ENCODE measurements at regions not wholly inside any gene's neighbourhood (a gene's known extent, or its start where the extent isn't known, plus 50 kb on each side); places are given as distances from the start of the nearest gene placed in this dataset.

- TF ChIP-seq OSR1 (CRISPR knock-in tag; IDR thresholded peaks at IDR 0.05) = no peak
- TF ChIP-seq ARNTL (CRISPR knock-in tag; IDR thresholded peaks at IDR 0.05; ENCODE audit: borderline replicate concordance, low read depth) = no peak
- no peak for TF ChIP-seq TOX (CRISPR knock-in tag; IDR thresholded peaks at IDR 0.05; ENCODE audit: borderline replicate concordance)
- TF ChIP-seq, protein P1, sequence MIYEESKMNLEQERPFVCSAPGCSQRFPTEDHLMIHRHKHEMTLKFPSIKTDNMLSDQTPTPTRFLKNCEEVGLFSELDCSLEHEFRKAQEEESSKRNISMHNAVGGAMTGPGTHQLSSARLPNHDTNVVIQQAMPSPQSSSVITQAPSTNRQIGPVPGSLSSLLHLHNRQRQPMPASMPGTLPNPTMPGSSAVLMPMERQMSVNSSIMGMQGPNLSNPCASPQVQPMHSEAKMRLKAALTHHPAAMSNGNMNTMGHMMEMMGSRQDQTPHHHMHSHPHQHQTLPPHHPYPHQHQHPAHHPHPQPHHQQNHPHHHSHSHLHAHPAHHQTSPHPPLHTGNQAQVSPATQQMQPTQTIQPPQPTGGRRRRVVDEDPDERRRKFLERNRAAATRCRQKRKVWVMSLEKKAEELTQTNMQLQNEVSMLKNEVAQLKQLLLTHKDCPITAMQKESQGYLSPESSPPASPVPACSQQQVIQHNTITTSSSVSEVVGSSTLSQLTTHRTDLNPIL (CRISPR knock-in tag; IDR thresholded peaks at IDR 0.05; ENCODE audit: low read depth) = no peak
- no peak for TF ChIP-seq TCF4 (CRISPR knock-in tag; IDR thresholded peaks at IDR 0.05; ENCODE audit: borderline replicate concordance)
- no peak for TF ChIP-seq GLIS3 (CRISPR knock-in tag; IDR thresholded peaks at IDR 0.05)
- TF ChIP-seq ZNF70 (CRISPR knock-in tag; IDR thresholded peaks at IDR 0.05) = no peak
- no peak for TF ChIP-seq ZFP3 (CRISPR knock-in tag; IDR thresholded peaks at IDR 0.05)
- TF ChIP-seq ISL1 (CRISPR knock-in tag; IDR thresholded peaks at IDR 0.05) = no peak
- TF ChIP-seq ZFP30 (CRISPR knock-in tag; IDR thresholded peaks at IDR 0.05) = no peak
- TF ChIP-seq BACH2 (CRISPR knock-in tag; IDR thresholded peaks at IDR 0.05; ENCODE audit: borderline replicate concordance) = no peak
- no peak for TF ChIP-seq ZC3H10 (CRISPR knock-in tag; IDR thresholded peaks at IDR 0.05)
- no peak for TF ChIP-seq SNAI2 (CRISPR knock-in tag; IDR thresholded peaks at IDR 0.05)
- TF ChIP-seq, protein P2, sequence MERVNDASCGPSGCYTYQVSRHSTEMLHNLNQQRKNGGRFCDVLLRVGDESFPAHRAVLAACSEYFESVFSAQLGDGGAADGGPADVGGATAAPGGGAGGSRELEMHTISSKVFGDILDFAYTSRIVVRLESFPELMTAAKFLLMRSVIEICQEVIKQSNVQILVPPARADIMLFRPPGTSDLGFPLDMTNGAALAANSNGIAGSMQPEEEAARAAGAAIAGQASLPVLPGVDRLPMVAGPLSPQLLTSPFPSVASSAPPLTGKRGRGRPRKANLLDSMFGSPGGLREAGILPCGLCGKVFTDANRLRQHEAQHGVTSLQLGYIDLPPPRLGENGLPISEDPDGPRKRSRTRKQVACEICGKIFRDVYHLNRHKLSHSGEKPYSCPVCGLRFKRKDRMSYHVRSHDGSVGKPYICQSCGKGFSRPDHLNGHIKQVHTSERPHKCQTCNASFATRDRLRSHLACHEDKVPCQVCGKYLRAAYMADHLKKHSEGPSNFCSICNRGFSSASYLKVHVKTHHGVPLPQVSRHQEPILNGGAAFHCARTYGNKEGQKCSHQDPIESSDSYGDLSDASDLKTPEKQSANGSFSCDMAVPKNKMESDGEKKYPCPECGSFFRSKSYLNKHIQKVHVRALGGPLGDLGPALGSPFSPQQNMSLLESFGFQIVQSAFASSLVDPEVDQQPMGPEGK (CRISPR knock-in tag; IDR thresholded peaks at IDR 0.05; ENCODE audit: borderline replicate concordance) = no peak
- ATAC-seq = no peak
Observed at GRCh38 chr6:14625173-14625895, 507.8 kb downstream of the CD83 start.

DNA sequence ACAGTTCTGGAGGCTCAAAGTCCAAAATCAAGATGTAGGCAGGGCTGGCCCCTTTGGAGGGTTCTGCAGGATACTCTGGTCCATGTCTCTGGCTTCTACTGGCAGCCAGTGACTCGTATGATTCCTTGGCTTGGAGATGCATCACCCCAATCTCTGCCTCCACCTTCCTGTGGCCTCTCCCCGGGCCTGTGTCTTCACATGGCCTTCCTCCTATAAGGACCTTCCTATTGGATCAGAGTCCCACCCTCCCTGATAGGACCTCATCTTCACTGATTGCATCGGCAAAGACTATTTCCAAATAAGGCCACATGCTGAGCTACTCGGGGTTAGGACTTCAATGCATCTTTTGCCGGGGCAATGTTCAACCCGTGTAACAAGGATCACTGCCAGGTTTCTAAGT lies 509.0 kb downstream of the CD83 start:
- TF ChIP-seq, protein P2 (CRISPR knock-in tag; IDR thresholded peaks at IDR 0.05; ENCODE audit: borderline replicate concordance) = no peak
- TF ChIP-seq ZNF70 (CRISPR knock-in tag; IDR thresholded peaks at IDR 0.05) (no peak), ZC3H10 (CRISPR knock-in tag; IDR thresholded peaks at IDR 0.05) (no peak)
- ATAC-seq = no peak

- TF ChIP-seq, protein P3, sequence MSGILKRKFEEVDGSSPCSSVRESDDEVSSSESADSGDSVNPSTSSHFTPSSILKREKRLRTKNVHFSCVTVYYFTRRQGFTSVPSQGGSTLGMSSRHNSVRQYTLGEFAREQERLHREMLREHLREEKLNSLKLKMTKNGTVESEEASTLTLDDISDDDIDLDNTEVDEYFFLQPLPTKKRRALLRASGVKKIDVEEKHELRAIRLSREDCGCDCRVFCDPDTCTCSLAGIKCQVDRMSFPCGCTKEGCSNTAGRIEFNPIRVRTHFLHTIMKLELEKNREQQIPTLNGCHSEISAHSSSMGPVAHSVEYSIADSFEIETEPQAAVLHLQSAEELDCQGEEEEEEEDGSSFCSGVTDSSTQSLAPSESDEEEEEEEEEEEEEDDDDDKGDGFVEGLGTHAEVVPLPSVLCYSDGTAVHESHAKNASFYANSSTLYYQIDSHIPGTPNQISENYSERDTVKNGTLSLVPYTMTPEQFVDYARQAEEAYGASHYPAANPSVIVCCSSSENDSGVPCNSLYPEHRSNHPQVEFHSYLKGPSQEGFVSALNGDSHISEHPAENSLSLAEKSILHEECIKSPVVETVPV (CRISPR knock-in tag; IDR thresholded peaks at IDR 0.05) = no peak
- TF ChIP-seq TCF4 (CRISPR knock-in tag; IDR thresholded peaks at IDR 0.05; ENCODE audit: borderline replicate concordance) (no peak), TOX (CRISPR knock-in tag; IDR thresholded peaks at IDR 0.05; ENCODE audit: borderline replicate concordance) (no peak), OSR1 (CRISPR knock-in tag; IDR thresholded peaks at IDR 0.05) (no peak), ESRRG (CRISPR knock-in tag; IDR thresholded peaks at IDR 0.05) (no peak), RARB (CRISPR knock-in tag; IDR thresholded peaks at IDR 0.05) (no peak), CSDC2 (CRISPR knock-in tag; IDR thresholded peaks at IDR 0.05) (no peak), GLIS3 (CRISPR knock-in tag; IDR thresholded peaks at IDR 0.05) (no peak), ZFP3 (CRISPR knock-in tag; IDR thresholded peaks at IDR 0.05) (no peak), ZNF8 (CRISPR knock-in tag; IDR thresholded peaks at IDR 0.05) (no peak), PPARA (CRISPR knock-in tag; IDR thresholded peaks at IDR 0.05; ENCODE audit: borderline replicate concordance) (no peak), ARNTL (CRISPR knock-in tag; IDR thresholded peaks at IDR 0.05; ENCODE audit: borderline replicate concordance, low read depth) (no peak), ZC3H10 (CRISPR knock-in tag; IDR thresholded peaks at IDR 0.05) (no peak)
- TF ChIP-seq, protein P2 (CRISPR knock-in tag; IDR thresholded peaks at IDR 0.05; ENCODE audit: borderline replicate concordance) = no peak
- TF ChIP-seq, protein P4, sequence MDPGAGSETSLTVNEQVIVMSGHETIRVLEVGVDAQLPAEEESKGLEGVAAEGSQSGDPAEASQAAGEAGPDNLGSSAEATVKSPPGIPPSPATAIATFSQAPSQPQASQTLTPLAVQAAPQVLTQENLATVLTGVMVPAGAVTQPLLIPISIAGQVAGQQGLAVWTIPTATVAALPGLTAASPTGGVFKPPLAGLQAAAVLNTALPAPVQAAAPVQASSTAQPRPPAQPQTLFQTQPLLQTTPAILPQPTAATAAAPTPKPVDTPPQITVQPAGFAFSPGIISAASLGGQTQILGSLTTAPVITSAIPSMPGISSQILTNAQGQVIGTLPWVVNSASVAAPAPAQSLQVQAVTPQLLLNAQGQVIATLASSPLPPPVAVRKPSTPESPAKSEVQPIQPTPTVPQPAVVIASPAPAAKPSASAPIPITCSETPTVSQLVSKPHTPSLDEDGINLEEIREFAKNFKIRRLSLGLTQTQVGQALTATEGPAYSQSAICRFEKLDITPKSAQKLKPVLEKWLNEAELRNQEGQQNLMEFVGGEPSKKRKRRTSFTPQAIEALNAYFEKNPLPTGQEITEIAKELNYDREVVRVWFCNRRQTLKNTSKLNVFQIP (CRISPR knock-in tag; IDR thresholded peaks at IDR 0.05; ENCODE audit: borderline replicate concordance, low read depth) = no peak
- ATAC-seq = no peak
Observed at GRCh38 chr6:14630016-14630415, 512.4 kb downstream of the CD83 start.
